ENCODE measurements at regions not wholly inside any gene's neighbourhood (a gene's known extent, or its start where the extent isn't known, plus 50 kb on each side); places are given as distances from the start of the nearest gene placed in this dataset.

DNA sequence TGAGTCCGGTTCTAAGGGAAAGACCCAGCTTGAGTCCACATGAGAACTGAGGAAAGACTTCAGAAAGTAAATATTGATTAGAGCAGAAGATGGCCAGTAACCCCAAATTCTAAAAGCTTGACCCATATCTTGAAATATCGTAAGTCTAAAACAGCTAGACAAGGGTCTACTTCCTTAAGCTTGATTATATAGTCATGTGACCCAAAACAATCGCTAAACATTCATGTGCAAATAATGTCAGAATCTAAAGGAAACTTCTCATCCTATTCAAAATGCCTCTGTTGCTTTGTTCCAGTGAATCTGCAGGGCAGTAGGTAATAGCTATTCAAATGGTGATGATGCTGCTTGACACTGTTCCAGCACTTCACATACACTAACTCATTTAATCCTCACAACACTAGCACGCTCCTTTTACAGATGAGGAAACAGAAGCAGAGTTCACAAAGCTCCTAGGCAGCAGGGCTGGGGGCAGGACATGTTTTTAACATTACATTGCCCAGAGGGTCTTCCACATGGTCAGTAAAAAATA is 52.6 kb downstream of the TCF20 start:
- Histone ChIP-seq H3K4me3 (ENCODE audit: low read depth, low read length) (no peak overlapping the region), H3K36me3 (replicated peaks) (peaks cover 19% of the 10 kb centered on the region), H3K27me3 (replicated peaks) (no peaks in the 10 kb centered on the region), H3K27ac (no peak overlapping the region)
- in situ Hi-C loops (cut with HindIII; ENCODE audit: low pct_ligation_motif_present, low sequenced_read_pairs): no loop called here
- DNase-seq: no peak
- TF ChIP-seq, protein P1, sequence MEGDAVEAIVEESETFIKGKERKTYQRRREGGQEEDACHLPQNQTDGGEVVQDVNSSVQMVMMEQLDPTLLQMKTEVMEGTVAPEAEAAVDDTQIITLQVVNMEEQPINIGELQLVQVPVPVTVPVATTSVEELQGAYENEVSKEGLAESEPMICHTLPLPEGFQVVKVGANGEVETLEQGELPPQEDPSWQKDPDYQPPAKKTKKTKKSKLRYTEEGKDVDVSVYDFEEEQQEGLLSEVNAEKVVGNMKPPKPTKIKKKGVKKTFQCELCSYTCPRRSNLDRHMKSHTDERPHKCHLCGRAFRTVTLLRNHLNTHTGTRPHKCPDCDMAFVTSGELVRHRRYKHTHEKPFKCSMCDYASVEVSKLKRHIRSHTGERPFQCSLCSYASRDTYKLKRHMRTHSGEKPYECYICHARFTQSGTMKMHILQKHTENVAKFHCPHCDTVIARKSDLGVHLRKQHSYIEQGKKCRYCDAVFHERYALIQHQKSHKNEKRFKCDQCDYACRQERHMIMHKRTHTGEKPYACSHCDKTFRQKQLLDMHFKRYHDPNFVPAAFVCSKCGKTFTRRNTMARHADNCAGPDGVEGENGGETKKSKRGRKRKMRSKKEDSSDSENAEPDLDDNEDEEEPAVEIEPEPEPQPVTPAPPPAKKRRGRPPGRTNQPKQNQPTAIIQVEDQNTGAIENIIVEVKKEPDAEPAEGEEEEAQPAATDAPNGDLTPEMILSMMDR (IDR thresholded peaks at IDR 0.05; ENCODE audit: low read depth, low read length, missing control alignments): no peak

DNA sequence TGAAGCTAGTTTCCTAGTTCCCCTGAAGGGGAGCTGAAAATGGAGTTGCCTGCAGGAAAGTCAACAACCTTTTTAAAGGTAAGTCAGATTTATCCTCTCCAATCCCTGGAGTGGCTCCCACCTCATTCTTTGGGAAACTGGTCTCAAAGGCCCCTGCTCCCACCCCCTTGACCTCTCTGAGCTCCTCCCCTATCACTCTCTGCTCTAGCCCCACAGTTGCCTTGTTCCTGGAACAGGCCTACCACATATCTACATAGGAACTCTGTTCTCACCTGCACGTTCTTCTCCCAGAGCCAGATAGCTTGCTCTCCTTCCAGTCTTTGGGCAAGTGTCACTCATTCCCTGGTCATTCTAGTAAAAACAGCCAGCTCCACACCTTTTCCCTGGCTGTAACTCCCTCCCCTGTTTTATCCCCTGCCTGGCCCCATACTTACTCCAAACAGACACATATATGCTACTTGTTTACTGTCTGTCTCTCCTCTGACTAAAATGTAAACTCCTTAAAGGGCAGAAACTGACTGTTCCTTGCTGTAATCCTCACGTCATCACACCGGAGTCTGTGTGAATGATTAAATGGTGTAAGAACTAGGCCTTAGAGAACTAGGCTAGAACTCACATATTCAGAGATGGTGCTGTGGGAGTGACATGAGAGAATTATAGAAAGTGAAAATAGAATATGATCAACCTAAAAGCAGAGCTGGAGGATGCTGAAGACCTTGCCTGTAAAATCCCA is 53.3 kb downstream of the TCF20 start:
- no peak for DNase-seq
- no peaks in the 10 kb centered on the region for H3K27me3 ChIP-seq (replicated peaks)
- no peak overlapping the region for H3K27ac ChIP-seq
- TF ChIP-seq, protein P1 (IDR thresholded peaks at IDR 0.05; ENCODE audit: low read depth, low read length, missing control alignments): no peak
- in situ Hi-C loops (cut with HindIII; ENCODE audit: low pct_ligation_motif_present, low sequenced_read_pairs): no loop called here
- peaks cover 23% of the 10 kb centered on the region for H3K36me3 ChIP-seq (replicated peaks)
- no peak overlapping the region for H3K4me3 ChIP-seq (ENCODE audit: low read depth, low read length)

DNA sequence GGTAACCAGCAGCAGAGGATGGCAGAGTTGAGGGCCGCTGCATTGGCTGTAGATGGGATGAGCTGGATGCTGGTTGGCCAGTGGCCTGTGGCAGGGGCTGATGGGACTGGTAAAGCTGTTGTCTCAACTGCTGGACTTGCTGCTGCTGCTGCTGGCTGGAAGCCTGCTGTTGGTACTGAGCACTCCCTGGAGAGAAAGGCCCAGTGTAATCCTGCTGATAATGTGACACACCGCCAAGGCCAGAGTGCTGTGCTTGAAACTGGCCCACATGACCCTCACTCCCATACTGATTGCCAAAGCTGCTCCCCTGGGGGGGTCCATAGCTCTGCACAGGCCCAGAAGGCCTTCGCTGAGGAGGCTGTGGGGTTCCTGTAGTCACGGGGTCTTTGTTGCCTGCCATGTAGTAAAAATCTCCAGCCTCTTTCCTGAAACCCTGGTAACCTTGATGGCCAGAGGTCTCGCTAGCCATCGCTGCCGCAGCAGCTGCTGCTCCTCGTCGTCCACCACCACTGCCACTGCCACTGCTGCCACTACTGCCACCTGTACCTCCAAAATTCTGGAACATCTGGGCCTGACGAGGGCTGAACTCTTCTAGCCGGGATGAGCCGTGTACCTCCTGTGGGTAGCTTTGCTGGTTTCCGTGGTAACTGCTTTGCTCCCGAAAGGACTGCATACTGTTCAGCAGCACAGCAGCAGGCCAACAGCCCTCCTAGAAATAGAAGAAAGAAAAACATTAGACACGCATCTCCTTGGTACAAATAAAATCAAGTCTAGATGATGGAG is 55.6 kb downstream of the TCF20 start:
- H3K27me3 ChIP-seq (replicated peaks): no peaks in the 10 kb centered on the region
- in situ Hi-C loops (cut with HindIII; ENCODE audit: low pct_ligation_motif_present, low sequenced_read_pairs): no loop called here
- no peak overlapping the region for H3K27ac ChIP-seq
- TF ChIP-seq, protein P1 (IDR thresholded peaks at IDR 0.05; ENCODE audit: low read depth, low read length, missing control alignments): no peak
- H3K4me3 ChIP-seq (ENCODE audit: low read depth, low read length): no peak overlapping the region
- H3K36me3 ChIP-seq (replicated peaks): peaks cover 24% of the 10 kb centered on the region
- peak; percentile 7 for DNase-seq

DNA sequence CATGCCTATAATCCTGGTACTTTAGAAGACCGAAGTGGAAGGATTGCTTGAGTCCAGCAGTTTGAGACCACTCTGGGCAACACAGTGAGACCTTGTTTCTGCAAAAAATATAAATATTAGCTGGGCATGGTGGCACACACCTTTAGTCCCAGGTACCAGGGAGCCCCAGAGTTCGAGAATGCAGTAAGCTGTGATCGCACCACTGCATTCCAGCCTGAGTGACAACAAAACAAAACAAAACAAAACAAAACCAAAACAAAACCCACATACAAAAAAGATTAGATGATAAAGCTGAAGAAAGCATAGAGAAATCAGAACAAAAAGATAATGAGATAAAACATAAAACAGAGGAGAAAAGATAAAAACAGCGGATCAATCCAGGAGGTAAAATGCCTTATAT is 62.1 kb downstream of the TCF20 start:
- TF ChIP-seq, protein P1 (IDR thresholded peaks at IDR 0.05; ENCODE audit: low read depth, low read length, missing control alignments): no peak
- no peak overlapping the region for H3K4me3 ChIP-seq (ENCODE audit: low read depth, low read length)
- H3K36me3 ChIP-seq (replicated peaks): peaks cover 8% of the 10 kb centered on the region
- DNase-seq: no peak
- no peak overlapping the region for H3K27ac ChIP-seq
- H3K27me3 ChIP-seq (replicated peaks): no peaks in the 10 kb centered on the region
- in situ Hi-C loops (cut with HindIII; ENCODE audit: low pct_ligation_motif_present, low sequenced_read_pairs): no loop called here

DNA sequence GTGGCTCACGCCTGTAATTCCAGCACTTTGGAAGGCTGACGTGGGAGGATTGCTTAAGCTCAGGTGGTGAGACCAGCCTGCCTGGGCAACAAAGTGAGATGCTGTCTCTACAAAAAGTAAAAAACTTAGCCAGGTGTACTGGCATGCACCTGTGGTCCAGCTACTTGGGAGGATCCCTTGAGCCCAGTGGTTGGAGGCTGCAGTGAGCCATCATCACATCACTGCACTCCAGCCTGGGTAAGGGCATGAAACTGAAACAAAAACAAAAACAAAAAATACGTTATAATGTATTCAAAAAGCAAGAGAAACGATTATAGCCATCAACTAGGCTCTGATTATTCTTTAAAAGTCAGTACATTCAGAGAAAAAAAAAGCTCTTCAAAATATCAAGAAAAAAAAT is 62.5 kb downstream of the TCF20 start:
- TF ChIP-seq, protein P1 (IDR thresholded peaks at IDR 0.05; ENCODE audit: low read depth, low read length, missing control alignments): no peak
- no peak overlapping the region for H3K4me3 ChIP-seq (ENCODE audit: low read depth, low read length)
- no peak overlapping the region for H3K27ac ChIP-seq
- H3K27me3 ChIP-seq (replicated peaks): no peaks in the 10 kb centered on the region
- in situ Hi-C loops (cut with HindIII; ENCODE audit: low pct_ligation_motif_present, low sequenced_read_pairs): no loop called here
- no peak for DNase-seq
- H3K36me3 ChIP-seq (replicated peaks): peaks cover 5% of the 10 kb centered on the region

All from brain microvascular endothelial cell (primary cell).